Omental fat pad (tissue), 3 donors: ENCODE measurements at regions not wholly inside any gene's neighbourhood (a gene's known extent, or its start where the extent isn't known, plus 50 kb on each side); places are given as distances from the start of the nearest gene placed in this dataset.

Experiments
- ATAC-seq: fragments of 150-250 bp; one replicate; pipeline ENCODE4 v1.9.1; 2016; ENCODE audit warnings: mild to moderate bottlenecking, moderate library complexity; ENCODE audit not compliant: low FRiP score
- DNase-seq: peaks from one replicate; pipeline ENCODE4 v3.0.0-alpha.2; 2019; ENCODE audit warnings: low spot score
- TF ChIP-seq, protein P1 (sequence below), 3 donors: fragments of 450-650 bp; IDR thresholded peaks; one replicate each; pipeline ENCODE4 v1.5.1; 2016 to 2017; ENCODE audit warnings: antibody characterized with exemption in 3 of 3, mild to moderate bottlenecking in 3 of 3, moderate library complexity in 2 of 3

DNA sequence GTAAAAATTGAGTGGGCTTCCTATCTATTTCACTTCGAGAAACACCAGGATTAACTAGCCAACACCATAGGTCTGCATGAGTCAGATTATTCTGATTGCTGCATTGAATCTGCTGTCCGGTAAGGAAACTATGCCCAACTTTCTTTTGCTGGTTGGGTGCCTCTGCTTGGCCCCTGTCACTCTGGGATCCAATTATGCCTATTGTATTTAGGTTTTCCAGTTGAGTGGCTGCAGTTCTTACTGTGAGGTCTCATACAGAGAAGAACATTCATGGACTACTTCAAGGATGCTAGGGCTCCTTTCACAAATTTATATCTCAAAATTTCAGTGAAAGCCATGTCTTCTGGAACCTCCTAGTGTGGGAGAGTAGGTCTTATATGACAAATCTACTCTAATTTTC is 215.1 kb upstream of the SORCS1 start:
- ATAC-seq (no peak), DNase-seq (no peak)
- TF ChIP-seq, protein P1, sequence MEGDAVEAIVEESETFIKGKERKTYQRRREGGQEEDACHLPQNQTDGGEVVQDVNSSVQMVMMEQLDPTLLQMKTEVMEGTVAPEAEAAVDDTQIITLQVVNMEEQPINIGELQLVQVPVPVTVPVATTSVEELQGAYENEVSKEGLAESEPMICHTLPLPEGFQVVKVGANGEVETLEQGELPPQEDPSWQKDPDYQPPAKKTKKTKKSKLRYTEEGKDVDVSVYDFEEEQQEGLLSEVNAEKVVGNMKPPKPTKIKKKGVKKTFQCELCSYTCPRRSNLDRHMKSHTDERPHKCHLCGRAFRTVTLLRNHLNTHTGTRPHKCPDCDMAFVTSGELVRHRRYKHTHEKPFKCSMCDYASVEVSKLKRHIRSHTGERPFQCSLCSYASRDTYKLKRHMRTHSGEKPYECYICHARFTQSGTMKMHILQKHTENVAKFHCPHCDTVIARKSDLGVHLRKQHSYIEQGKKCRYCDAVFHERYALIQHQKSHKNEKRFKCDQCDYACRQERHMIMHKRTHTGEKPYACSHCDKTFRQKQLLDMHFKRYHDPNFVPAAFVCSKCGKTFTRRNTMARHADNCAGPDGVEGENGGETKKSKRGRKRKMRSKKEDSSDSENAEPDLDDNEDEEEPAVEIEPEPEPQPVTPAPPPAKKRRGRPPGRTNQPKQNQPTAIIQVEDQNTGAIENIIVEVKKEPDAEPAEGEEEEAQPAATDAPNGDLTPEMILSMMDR (IDR thresholded peaks at IDR 0.05), result no peak

DNA sequence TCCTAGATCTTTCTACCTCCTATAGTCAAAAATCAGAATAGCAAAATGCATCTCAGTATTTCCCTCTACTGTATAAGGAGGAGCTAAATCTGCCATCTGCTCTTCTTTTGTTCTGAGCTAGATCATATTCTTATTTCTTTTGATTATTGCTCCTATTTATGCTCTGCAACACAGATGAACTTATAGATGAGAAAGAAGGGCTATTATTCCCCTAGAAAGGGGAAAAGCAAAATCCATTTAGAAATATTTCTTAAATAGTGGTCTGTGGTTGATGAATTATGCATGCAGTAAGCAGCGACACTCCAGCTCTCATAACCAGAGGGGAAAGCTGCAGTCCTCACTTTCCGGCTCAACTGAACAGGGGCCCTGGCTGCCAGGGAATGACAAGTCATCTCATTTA is 207.3 kb upstream of the SORCS1 start:
- TF ChIP-seq, protein P1 (IDR thresholded peaks at IDR 0.05), result no peak
- DNase-seq (no peak), ATAC-seq (no peak)

DNA sequence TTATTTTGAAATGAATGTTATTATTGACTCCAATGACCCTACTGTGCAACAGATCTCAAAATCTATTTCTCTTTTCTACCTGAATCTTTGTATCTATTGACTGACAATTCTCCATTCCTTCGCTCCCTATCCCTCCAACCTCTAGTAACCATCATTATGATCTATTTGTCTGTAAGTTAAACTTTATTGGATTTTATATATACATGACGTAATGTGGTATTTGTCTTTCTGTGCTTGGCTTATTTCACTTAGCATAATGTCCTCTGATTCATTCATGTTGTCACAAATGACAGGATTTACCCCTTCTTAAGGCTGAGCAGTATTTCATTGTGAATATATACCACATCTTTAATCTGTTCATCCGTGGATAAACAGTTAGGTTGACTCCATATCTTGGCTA is 200.4 kb upstream of the SORCS1 start:
- TF ChIP-seq, protein P1 (IDR thresholded peaks at IDR 0.05), result no peak
- DNase-seq (no peak), ATAC-seq (no peak)

- TF ChIP-seq, protein P1 (IDR thresholded peaks at IDR 0.05), result no peak
- no peak for DNase-seq
- ATAC-seq, result no peak
Observed at GRCh38 chr10:107362306-107362705, 197.8 kb upstream of the SORCS1 start.

GRCh38 chr10:107357033-107357432 is 192.5 kb upstream of the SORCS1 start:
- ATAC-seq (no peak), DNase-seq (no peak)
- TF ChIP-seq, protein P1 (IDR thresholded peaks at IDR 0.05), result no peak

DNA sequence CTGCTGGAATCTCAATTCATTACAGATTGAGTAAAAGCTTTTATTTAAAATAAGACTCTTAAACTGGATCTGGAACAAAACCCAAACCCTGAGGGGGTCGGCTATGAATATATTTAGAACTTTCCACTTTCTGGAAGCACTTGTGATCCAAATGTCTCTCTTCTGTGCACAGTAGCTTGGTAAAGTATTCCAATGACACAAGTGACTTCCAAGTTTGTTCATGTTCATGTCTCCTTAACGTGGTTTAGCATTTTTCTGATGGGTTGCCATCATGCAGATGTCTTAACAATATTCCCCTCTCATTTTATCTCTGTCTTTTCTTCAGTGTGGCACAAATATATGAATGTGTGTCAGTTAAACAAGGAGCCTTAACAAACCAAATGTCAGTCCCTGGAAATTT is 191.9 kb upstream of the SORCS1 start:
- no peak for ATAC-seq
- TF ChIP-seq, protein P1 (IDR thresholded peaks at IDR 0.05), result no peak
- no peak for DNase-seq

DNA sequence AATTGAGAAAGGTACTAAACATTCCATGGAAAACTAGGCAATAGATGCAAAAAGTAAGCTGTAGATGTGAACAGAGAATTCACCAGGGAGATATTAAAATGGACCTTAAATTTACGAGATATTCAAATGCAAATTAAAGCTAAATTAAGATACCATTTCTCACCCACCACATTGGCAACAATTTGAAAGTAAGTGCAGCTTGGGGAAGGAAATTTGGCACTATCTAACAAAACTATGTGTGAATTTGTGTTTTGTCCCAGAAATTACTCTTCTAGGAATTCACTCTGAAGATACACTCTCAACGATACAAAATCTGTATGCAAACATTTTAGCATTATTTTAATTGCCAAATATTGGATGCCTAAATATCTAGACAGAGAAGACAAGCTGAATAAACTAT is 178.2 kb upstream of the SORCS1 start:
- TF ChIP-seq, protein P1 (IDR thresholded peaks at IDR 0.05), result no peak
- DNase-seq, result no peak
- no peak for ATAC-seq
